NCI-H2196 (cell line): ENCODE measurements at regions not wholly inside any gene's neighbourhood (a gene's known extent, or its start where the extent isn't known, plus 50 kb on each side); places are given as distances from the start of the nearest gene placed in this dataset.

Source experiments
- DNase-seq: peaks from one replicate; lab custom pipeline; 2025; ENCODE audit not compliant: unreplicated experiment; lab: John Stamatoyannopoulos, UW

DNA sequence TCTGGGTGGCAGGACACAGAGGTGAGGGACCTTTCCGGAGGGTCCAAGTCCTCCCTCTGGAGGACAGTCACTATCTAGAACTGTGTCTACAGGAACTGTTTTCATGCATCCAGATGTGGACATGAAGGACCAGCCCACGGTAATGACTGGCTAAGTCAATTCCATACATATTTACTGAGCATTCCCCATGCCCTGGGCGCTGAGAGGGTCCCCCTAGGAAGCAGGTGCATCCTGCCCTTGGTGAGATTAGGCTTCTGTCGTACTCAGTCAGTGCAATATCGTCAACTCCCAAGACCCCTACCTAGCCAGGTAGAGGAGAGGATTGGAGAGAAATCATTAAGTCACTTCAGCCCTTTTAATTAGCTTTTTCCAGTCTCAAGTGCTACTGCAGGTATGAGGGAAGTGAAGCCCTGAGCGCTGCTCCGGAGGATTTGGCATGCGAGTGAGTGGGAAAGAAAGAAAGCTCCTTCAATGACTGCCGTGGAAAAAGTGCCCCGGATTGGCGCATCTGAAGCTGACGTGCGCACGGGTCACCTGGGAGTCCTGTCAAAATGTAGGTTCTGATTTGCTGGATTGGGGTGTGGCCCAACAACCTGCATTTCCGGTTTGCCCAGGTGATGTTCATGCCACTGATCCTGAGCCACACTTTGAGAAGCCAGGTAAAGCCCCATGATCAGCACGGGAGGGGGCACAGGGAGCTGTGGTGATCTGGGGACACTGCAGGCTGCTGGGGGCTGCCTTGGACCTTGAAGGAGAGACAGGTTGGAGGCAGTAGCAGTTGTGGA lies 367.4 kb upstream of the TNRC6C start:
- DNase-seq, result no peak

DNA sequence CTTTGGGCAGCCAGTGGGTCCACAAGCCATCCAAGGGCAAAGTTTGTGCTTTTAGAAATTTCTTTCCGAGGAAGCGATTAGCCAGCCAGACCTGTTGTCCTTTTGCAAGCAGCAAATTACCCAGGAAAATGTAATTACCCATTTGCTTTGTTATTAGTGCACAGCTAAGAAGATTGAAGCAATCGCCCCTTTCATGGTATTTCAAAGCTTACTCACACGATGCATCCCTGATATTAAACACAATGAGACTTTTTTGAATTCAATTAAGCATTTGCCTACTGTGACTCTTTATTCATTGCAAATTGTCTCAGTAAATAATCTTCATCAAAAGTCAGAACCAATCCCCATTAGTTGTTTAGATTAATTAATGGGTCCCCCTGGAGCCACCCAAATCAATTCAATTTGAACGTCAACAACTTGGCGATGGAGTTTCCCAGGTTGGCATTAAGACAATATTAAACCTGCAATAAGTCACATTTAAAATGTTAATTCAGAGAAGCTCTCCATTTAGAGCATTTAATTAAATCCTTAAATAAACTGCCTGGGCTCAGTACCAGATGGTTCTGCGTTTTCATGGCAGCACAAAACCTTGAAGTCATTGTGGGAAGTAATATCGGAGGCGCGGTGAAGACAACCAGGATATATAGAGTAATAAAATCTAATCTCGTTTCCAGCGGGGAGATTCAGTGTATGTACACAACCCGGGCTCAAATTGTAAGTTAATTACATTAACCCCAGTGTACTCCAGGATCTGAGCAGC lies 366.2 kb upstream of the TNRC6C start:
- DNase-seq, result no peak

DNA sequence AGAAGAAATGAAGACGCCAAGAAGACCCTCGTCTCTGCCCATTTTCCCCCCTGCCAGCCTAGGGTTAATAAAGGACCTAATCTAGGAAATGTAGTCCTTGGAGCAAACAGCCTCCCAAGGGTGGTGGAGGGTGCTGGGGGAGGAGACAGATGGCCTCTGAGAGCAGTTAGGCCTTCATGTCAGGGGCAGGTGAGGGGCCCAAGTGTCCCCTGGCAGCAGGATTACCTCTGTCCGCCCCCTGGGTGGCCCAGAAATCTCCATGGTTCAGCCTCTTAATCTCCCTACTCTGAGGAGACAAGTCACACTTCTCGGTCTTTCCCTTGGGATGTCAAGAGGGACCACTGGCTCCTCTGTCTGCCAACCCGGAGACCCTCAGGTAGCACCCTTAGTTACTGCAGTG lies 365.4 kb upstream of the TNRC6C start:
- no peak for DNase-seq

GRCh38 chr17:77594416-77595209 lies 363.9 kb upstream of the TNRC6C start:
- DNase-seq, result no peak

DNA sequence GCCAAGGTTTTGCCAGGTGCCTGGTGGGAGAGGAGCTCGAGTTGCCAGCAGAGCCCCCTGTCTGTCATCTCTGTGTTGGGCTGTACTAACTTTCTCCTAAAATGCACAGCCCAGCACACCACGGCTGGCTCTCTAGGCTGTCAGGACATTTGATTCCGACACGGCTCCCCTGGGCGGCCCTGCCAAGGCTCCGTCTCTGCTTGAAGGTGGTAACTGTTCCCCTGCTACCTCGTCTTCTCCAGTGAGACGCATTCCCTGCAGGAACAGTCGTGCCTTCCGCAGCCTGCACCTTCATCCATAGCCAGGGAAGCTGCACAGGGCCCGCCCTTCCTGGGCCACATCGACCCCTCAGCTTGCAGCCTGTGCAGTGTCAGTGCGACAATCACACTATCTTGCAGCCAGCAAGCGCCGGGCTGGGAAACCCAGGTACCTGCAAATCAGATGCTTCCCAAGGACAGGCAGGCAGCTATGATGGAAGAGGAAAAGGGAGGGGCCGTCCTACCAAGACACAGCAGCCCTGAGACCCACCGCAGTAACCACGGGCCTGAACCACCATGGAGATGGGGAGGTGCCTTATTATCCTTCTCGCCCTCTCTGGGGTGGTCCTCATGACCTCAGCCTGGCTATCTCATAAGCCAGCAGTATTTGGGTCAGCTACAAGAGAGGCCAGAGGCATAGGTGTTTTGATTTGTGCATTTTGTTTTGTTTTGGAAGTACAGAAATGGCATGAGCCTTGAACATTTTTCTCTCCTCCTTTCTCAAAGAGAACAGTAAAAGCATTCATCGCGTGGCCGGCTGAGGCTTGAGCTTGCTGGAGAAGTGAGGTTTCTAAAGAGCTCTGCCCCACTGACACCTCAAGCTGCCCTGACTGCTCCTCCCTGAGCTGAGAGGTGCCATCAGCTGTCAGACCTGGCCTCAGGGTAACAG lies 361.7 kb upstream of the TNRC6C start:
- DNase-seq, result no peak

- no peak for DNase-seq
Measured at GRCh38 chr17:77597418-77598240, 360.9 kb upstream of the TNRC6C start.

- no peak for DNase-seq
Measured at GRCh38 chr17:77598241-77598620, 360.3 kb upstream of the TNRC6C start.

GRCh38 chr17:77599699-77600098 lies 358.8 kb upstream of the TNRC6C start:
- DNase-seq, result no peak

DNA sequence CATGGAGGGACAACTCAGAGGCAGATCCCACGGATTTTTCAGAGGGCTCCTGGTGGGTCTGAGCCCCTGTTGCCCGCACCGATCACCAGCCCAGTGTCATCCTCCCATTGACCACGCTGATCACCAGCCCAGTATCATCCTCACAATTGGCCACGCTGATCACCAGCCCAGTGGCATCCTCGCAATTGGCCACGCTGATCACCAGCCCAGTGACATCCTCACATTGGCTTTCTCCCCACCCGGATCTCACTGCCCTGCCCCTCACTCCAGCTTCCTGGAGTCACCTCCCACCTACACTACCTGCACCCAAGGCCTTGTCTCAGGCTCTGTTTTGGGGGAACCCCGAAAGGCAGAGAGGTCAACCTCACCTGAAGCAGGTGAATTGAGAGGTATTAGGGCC lies 358.2 kb upstream of the TNRC6C start:
- DNase-seq, result no peak

DNA sequence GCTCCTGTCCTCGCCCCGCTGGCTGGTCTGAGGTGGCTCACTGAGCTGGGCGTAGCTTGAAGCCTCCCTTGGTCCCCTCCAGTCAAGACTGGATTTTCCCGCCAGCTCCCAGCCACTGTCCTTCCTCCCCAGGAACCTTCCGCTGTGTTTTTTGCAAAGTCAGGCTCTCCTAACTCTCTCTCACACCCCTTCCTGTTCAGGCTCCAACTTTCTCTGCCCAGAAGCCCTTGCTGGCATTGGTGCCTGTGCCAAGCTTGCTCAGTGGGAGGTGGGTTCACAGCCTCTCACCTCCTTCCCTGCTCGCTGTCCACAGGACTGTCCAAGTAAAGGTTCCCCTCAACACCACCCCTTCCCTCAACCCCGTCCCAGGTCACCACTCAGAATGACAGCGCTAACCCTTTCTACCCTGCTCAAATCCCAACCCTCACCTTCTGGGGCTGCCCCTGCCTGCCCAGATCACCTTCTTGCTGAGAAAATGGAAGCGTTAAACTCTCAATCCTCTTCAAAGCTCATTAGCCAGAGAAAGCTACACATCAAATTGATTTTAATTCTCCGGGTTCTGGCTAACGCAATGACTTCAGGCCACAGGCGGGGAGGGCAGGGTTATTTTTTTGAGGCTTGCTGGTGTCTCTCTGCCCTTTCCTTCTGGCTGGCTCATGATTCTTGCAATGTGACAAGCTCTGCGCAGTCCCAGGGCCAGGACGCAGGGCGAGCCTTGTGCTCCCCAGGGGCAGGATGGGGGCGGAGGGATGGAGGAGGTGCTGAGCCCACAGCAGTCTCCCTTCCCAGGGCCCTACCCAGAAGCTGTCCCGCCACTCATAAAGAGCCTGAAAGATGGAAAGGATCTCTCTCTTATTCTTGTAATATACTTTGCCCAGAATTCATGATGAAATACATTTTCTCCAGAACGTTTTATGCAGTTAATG lies 357.2 kb upstream of the TNRC6C start:
- DNase-seq, result no peak

DNA sequence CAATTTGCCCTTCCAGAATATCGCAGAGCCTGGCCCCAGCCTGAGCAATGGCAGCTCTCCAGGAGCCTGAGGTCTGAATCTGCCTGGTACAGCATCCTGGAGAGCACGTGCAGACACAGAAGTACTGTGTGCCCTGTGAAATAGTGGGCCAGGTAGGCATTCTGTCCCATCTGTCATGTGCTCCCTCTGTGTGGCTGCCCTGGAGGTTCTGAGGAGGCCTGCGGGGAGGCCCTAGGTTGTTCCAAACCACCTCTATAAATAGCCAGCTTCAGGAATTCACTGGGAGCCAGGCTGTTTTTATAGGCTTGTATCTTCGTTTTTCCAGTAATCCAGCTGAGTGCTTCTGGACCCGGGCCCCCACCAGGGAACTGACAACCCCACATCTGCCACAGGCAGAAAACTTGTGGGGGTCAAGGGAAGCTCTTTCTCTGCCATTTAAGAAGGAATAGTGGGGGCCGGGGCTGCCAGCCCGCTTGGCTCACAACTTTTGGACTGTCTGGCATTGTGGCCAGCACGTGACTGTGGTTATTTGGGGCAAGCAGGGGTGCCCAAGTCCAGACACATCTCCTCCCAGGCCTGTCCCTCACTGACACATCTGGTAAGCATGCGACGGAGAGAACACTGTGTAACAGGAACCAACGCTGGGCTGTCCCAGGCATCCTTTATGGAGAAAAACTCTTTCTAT lies 356.3 kb upstream of the TNRC6C start:
- DNase-seq, result no peak

DNA sequence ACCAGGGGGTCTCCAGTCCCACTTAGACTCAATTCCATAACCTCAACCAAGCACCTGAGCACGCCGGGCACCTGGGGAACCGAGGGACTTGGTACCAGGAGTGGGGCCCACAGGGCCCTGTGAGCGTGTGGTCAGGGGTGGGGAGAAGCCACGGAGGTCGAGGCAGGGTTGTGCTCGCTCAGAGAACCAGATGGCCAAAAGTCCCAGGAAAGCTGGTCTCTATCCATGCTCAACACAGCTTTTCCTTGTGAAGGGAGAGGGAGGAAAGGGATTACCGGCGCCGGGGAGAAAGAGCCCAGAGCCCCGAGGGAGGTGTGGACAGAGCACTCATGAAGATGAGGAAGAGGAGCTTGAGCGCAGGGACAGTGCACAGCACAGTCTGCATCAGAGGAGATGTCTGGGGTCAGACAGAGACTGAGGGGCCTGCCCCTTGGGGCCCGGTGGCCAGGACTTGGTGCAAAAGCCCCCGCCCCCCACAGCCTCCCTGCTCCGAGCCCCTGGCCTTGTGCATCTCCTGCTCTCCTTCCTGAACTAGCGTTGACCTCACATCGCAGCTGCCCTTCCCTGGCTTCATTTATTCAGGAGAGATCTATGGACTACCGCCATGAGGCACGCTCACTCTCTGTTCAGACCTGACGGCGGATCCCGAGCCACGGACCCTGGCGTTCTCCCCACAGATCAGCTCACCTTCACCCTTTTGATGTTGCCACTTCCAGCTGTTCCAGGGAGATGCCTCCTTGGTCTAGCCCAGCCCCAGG lies 355.4 kb upstream of the TNRC6C start:
- DNase-seq, result no peak

GRCh38 chr17:77604301-77604972 lies 354.1 kb upstream of the TNRC6C start:
- no peak for DNase-seq

GRCh38 chr17:77604973-77605313 lies 353.6 kb upstream of the TNRC6C start:
- no peak for DNase-seq

DNA sequence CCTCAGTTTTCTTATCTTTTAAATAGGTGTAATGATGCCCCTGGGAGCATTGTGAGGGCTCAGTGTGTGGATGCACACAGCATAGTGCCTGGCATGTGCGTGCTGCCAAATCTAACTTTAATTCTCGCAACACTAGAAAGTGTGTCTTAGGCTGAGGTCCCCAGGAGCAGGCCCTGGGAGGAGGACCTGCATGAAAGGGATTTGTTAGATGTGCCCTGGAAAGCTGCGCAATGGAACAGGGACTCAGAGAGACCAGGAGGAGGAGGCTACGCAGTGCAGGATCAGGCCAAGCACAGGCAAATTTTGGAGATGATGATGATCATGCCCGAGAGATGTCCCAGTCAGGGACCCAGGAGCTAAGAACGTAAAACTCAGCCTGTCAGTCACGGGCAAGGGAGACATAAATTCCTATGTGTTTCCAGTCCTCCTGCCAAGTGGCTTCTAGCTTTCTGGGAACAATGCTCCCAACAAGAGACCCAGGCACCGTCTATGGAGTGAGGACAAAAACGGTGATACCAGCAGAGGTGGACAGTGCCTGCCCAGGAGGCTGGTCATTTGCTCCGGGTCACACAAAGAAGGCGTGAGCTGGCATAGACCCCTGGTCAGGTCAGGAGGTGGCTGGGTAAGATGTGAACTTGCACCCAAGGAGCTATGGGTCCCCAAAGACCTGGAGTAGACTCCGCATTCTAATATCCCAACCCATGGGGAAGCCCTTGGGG lies 352.2 kb upstream of the TNRC6C start:
- DNase-seq, result no peak

DNA sequence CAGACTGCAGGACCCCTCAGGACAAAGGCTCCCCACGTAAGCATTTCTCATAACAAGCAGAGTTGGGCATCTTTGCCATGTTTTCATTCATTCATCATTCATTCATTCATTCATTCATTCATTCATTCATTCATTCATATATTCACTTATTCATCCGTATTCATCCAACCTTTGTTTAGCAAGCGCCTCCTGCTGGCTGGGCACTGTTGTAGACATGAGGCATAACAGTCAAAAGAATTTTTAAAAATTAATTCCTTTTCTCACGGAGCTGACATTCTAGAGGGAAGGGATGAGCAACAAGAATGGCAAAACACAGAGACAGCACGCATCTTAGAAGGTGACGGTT lies 351.7 kb upstream of the TNRC6C start:
- no peak for DNase-seq

DNA sequence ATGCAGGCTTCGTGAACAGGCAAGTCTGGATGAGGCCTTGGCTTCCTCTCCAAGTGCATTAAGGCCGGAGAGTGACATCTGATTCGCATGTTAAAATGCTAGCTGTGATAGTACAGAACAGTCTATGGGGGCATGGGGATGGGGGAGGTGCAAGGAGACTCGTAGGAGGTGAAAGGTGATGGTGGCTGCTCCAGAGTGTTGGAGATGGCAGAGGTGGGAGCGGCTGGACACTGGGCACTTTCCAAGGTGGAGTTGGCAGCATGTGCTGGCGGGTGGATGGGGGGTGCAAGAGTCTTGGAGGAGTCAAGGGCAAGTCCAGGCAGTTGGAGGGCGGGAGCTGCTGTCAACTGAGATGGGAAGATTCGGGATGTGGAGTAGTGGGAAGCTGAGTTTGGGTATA lies 350.9 kb upstream of the TNRC6C start:
- DNase-seq, result no peak
